ENCODE measurements at regions not wholly inside any gene's neighbourhood (a gene's known extent, or its start where the extent isn't known, plus 50 kb on each side); places are given as distances from the start of the nearest gene placed in this dataset.
"Not testable (repeated sequence)": the region's sequence is repeated elsewhere in the genome, so short reads cannot be mapped to it uniquely, and the experiment has no call there.

GRCh38 chr21:5101749-5102148 is 5419.6 kb upstream of the TPTE start:
- not testable (repeated sequence) for DNase-seq (ENCODE audit: extremely low read depth, low read depth)

- DNase-seq (ENCODE audit: extremely low read depth, low read depth): not testable (repeated sequence)
Observed at GRCh38 chr21:5103880-5104561, 5417.4 kb upstream of the TPTE start.

GRCh38 chr21:5104562-5104928 is 5416.8 kb upstream of the TPTE start:
- DNase-seq (ENCODE audit: extremely low read depth, low read depth): not testable (repeated sequence)

GRCh38 chr21:5105939-5106708 is 5415.3 kb upstream of the TPTE start:
- DNase-seq (ENCODE audit: extremely low read depth, low read depth): not testable (repeated sequence)

- not testable (repeated sequence) for DNase-seq (ENCODE audit: extremely low read depth, low read depth)
Observed at GRCh38 chr21:5106767-5107464, 5414.5 kb upstream of the TPTE start.

GRCh38 chr21:5107637-5108036 is 5413.7 kb upstream of the TPTE start:
- DNase-seq (ENCODE audit: extremely low read depth, low read depth): not testable (repeated sequence)

GRCh38 chr21:5108048-5108775 is 5413.2 kb upstream of the TPTE start:
- DNase-seq (ENCODE audit: extremely low read depth, low read depth): not testable (repeated sequence)

- not testable (repeated sequence) for DNase-seq (ENCODE audit: extremely low read depth, low read depth)
Observed at GRCh38 chr21:5111197-5111596, 5410.2 kb upstream of the TPTE start.

GRCh38 chr21:5113092-5113491 is 5408.3 kb upstream of the TPTE start:
- not testable (repeated sequence) for DNase-seq (ENCODE audit: extremely low read depth, low read depth)

GRCh38 chr21:5114468-5114867 is 5406.9 kb upstream of the TPTE start:
- not testable (repeated sequence) for DNase-seq (ENCODE audit: extremely low read depth, low read depth)

GRCh38 chr21:5114893-5115645 is 5406.3 kb upstream of the TPTE start:
- not testable (repeated sequence) for DNase-seq (ENCODE audit: extremely low read depth, low read depth)

GRCh38 chr21:5115646-5116343 is 5405.6 kb upstream of the TPTE start:
- not testable (repeated sequence) for DNase-seq (ENCODE audit: extremely low read depth, low read depth)

GRCh38 chr21:5116344-5117123 is 5404.8 kb upstream of the TPTE start:
- DNase-seq (ENCODE audit: extremely low read depth, low read depth): not testable (repeated sequence)

GRCh38 chr21:5117135-5117534 is 5404.2 kb upstream of the TPTE start:
- not testable (repeated sequence) for DNase-seq (ENCODE audit: extremely low read depth, low read depth)

- DNase-seq (ENCODE audit: extremely low read depth, low read depth): not testable (repeated sequence)
Observed at GRCh38 chr21:5117666-5118295, 5403.6 kb upstream of the TPTE start.

- not testable (repeated sequence) for DNase-seq (ENCODE audit: extremely low read depth, low read depth)
Observed at GRCh38 chr21:5118296-5118679, 5403.1 kb upstream of the TPTE start.

GRCh38 chr21:5119179-5119578 is 5402.2 kb upstream of the TPTE start:
- not testable (repeated sequence) for DNase-seq (ENCODE audit: extremely low read depth, low read depth)

- DNase-seq (ENCODE audit: extremely low read depth, low read depth): not testable (repeated sequence)
Observed at GRCh38 chr21:5121399-5121798, 5400.0 kb upstream of the TPTE start.
